ENCODE measurements at regions not wholly inside any gene's neighbourhood (a gene's known extent, or its start where the extent isn't known, plus 50 kb on each side); places are given as distances from the start of the nearest gene placed in this dataset.

DNA sequence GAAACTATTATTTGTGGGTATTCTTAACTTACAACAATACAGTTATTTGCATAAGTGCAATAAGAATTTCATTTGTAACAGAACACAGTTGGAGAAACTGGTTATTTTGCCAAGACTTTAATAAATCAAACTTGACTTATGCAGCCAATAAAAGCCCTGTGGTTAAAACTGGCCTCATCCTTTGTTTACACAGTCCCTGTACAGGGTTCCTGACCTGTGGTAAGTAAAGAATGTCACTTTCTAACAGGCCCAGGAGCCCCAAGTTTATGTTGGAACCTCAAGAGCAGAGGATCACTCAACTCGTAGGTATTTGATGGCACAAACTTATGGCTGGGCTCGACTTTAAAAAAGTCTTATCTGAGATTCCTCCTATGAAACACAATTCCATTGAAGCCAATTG lies 88.6 kb upstream of the PTCHD1 start:
- TF ChIP-seq, protein P1, sequence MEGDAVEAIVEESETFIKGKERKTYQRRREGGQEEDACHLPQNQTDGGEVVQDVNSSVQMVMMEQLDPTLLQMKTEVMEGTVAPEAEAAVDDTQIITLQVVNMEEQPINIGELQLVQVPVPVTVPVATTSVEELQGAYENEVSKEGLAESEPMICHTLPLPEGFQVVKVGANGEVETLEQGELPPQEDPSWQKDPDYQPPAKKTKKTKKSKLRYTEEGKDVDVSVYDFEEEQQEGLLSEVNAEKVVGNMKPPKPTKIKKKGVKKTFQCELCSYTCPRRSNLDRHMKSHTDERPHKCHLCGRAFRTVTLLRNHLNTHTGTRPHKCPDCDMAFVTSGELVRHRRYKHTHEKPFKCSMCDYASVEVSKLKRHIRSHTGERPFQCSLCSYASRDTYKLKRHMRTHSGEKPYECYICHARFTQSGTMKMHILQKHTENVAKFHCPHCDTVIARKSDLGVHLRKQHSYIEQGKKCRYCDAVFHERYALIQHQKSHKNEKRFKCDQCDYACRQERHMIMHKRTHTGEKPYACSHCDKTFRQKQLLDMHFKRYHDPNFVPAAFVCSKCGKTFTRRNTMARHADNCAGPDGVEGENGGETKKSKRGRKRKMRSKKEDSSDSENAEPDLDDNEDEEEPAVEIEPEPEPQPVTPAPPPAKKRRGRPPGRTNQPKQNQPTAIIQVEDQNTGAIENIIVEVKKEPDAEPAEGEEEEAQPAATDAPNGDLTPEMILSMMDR (IDR thresholded peaks at IDR 0.05; ENCODE audit: low read depth, low read length) = no peak
- TF ChIP-seq POLR2A (IDR thresholded peaks at IDR 0.05; ENCODE audit: extremely low read depth, insufficient read length) (no peak), MYC (IDR thresholded peaks at IDR 0.05; ENCODE audit: low read depth, low read length) (no peak)
- TF ChIP-seq, protein P2, sequence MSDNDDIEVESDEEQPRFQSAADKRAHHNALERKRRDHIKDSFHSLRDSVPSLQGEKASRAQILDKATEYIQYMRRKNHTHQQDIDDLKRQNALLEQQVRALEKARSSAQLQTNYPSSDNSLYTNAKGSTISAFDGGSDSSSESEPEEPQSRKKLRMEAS (IDR thresholded peaks at IDR 0.05; ENCODE audit: low read depth, low read length) = no peak
